Choroid plexus epithelial cell (primary cell): ENCODE measurements at regions not wholly inside any gene's neighbourhood (a gene's known extent, or its start where the extent isn't known, plus 50 kb on each side); places are given as distances from the start of the nearest gene placed in this dataset.
A peak's percentile ranks its signal among the peaks of the same experiment; 100 is the strongest.

ENCODE experiments used
- DNase-seq: peaks from one replicate; pipeline ENCODE4 v3.0.0-alpha.2; 2010; ENCODE audit warnings: low read depth
- H3K4me3 ChIP-seq: 2 replicates; pipeline ENCODE4 v1.5.1; 2011; ENCODE audit warnings: low read depth, mild to moderate bottlenecking, control low read depth, low read length, moderate library complexity
- CTCF ChIP-seq: conservative IDR thresholded peaks from 2 replicates; pipeline ENCODE4 v1.5.1; 2011; ENCODE audit warnings: low read depth, mild to moderate bottlenecking, control low read depth, inconsistent platforms, low read length, moderate library complexity

- H3K4me3 ChIP-seq: no peak overlapping the region
- DNase-seq: no peak
- no peak for TF ChIP-seq CTCF
Observed at GRCh38 chr18:54743605-54743995, 84.7 kb upstream of the RAB27B start.

- no peak for TF ChIP-seq CTCF
- H3K4me3 ChIP-seq: no peak overlapping the region
- DNase-seq: no peak
Observed at GRCh38 chr18:54749291-54749690, 79.0 kb upstream of the RAB27B start.

GRCh38 chr18:54750350-54750749 is 77.9 kb upstream of the RAB27B start:
- no peak for TF ChIP-seq CTCF
- DNase-seq: no peak
- no peak overlapping the region for H3K4me3 ChIP-seq

GRCh38 chr18:54752185-54752584 is 76.1 kb upstream of the RAB27B start:
- no peak for TF ChIP-seq CTCF

GRCh38 chr18:54755456-54755855 is 72.8 kb upstream of the RAB27B start:
- TF ChIP-seq CTCF: no peak
- H3K4me3 ChIP-seq: no peak overlapping the region
- DNase-seq: no peak

More at GRCh38 chr18:54752185-54752584, 76.1 kb upstream of the RAB27B start:
- no peak for DNase-seq
- H3K4me3 ChIP-seq: no peak overlapping the region

- TF ChIP-seq CTCF: no peak
- peak; percentile 48 for DNase-seq
- no peak overlapping the region for H3K4me3 ChIP-seq
Observed at GRCh38 chr18:54762386-54762785, 65.9 kb upstream of the RAB27B start.

- H3K4me3 ChIP-seq: no peak overlapping the region
- no peak for TF ChIP-seq CTCF
- no peak for DNase-seq
Observed at GRCh38 chr18:54764786-54765185, 63.5 kb upstream of the RAB27B start.
